H1 (cell line): ENCODE measurements at regions not wholly inside any gene's neighbourhood (a gene's known extent, or its start where the extent isn't known, plus 50 kb on each side); places are given as distances from the start of the nearest gene placed in this dataset.

Source experiments
- CTCF ChIA-PET: fragments of 300-600 bp; sonication (Branson Sonifier 250); formaldehyde crosslinking; loops from one replicate; lab custom pipeline; 2021; ENCODE audit not compliant: partially characterized antibody; lab: Charles Lee
- POLR2A ChIA-PET: fragments of 300-600 bp; sonication (Branson Sonifier 250); formaldehyde crosslinking; loops from one replicate; lab custom pipeline; 2021; ENCODE audit warnings: inconsistent platforms; ENCODE audit not compliant: partially characterized antibody; lab: Charles Lee
- DNase-seq, 2 experiments: peaks; one replicate each; pipeline versions ENCODE4 v3.0.0 to v3.0.0-alpha.2; 2010 to 2022; ENCODE audit warnings: low spot score in 2 of 2, low read depth in 1 of 2, mixed read lengths in 1 of 2
- FAIRE-seq: peaks from 2 replicates; lab custom pipeline; 2011; peaks lifted over from hg19 to GRCh38; lab: Jason Lieb, UNC
- H2AFZ ChIP-seq: 2 replicates; pipeline ENCODE4 v1.8.1; 2012; ENCODE audit warnings: low read length, inconsistent platforms
- H2AK5ac ChIP-seq: 2 replicates; pipeline ENCODE4 v1.6.1; 2013; ENCODE audit warnings: low read depth, low read length
- H2BK120ac ChIP-seq: replicated peaks from 2 replicates; pipeline ENCODE3; 2013; ENCODE audit warnings: low read depth, low read length, inconsistent platforms
- H2BK12ac ChIP-seq: 2 replicates; pipeline ENCODE4 v1.6.1; 2013; ENCODE audit warnings: low read depth, low read length
- H2BK15ac ChIP-seq: 2 replicates; pipeline ENCODE4 v1.6.1; 2013; ENCODE audit warnings: low read length
- H2BK20ac ChIP-seq: 2 replicates; pipeline ENCODE4 v1.6.1; 2013; ENCODE audit warnings: low read length
- H2BK5ac ChIP-seq: 2 replicates; pipeline ENCODE4 v1.6.1; 2013; ENCODE audit warnings: low read depth, low read length
- H3K14ac ChIP-seq: 2 replicates; pipeline ENCODE4 v1.6.1; 2013; ENCODE audit warnings: inconsistent platforms; ENCODE audit not compliant: insufficient read length
- H3K18ac ChIP-seq: 2 replicates; pipeline ENCODE4 v1.6.1; 2013; ENCODE audit warnings: low read length; ENCODE audit errors: extremely low read depth
- H3K23ac ChIP-seq: 2 replicates; pipeline ENCODE4 v1.6.1; 2013; ENCODE audit warnings: inconsistent platforms; ENCODE audit not compliant: insufficient read length
- H3K23me2 ChIP-seq: 2 replicates; pipeline ENCODE4 v1.6.1; 2013; ENCODE audit warnings: low read depth, low read length
- H3K27ac ChIP-seq: 2 replicates; pipeline ENCODE4 v1.6.1; 2011; ENCODE audit warnings: low read depth, low read length, inconsistent platforms
- H3K27me3 ChIP-seq, 4 experiments: replicated peaks in 1 of 4; 1 replicate in 1 of 4; 2 replicates in 3 of 4; pipeline versions ENCODE4 v1.6.1 to v1.8.1; 2011 to 2013; ENCODE audit warnings: low read length in 3 of 4, mild to moderate bottlenecking in 3 of 4, inconsistent platforms in 2 of 4, mixed read lengths in 2 of 4, moderate library complexity in 1 of 4; ENCODE audit not compliant: control insufficient read depth in 3 of 4, insufficient read depth in 3 of 4; ENCODE audit errors: extremely low read depth in 1 of 4
- H3K36me3 ChIP-seq, 4 experiments: 2 replicates each; pipeline versions ENCODE4 v1.6.1 to v1.8.1; 2011 to 2013; ENCODE audit warnings: mild to moderate bottlenecking in 4 of 4, low read length in 3 of 4, moderate library complexity in 2 of 4, control low read depth in 1 of 4, inconsistent platforms in 1 of 4; ENCODE audit not compliant: insufficient read depth in 4 of 4, control insufficient read depth in 2 of 4
- H3K4ac ChIP-seq: replicated peaks from 2 replicates; pipeline ENCODE3; 2013; ENCODE audit warnings: low read length, low read depth, mixed read lengths, inconsistent platforms; ENCODE audit not compliant: insufficient read length
- H3K4me1 ChIP-seq, 4 experiments: replicated peaks in 1 of 4; 1 replicate in 1 of 4; 2 replicates in 3 of 4; pipeline versions ENCODE4 v1.6.1 to v1.8.1; 2011 to 2013; ENCODE audit warnings: low read length in 3 of 4, inconsistent platforms in 2 of 4, mixed read lengths in 1 of 4; ENCODE audit not compliant: insufficient read depth in 4 of 4, control insufficient read depth in 3 of 4
- H3K4me2 ChIP-seq, 2 experiments: 2 replicates each; pipeline versions ENCODE4 v1.6.1 to v1.8.1; 2011 to 2013; ENCODE audit warnings: low read depth in 2 of 2, low read length in 2 of 2, control low read depth in 1 of 2, inconsistent platforms in 1 of 2, mild to moderate bottlenecking in 1 of 2; ENCODE audit not compliant: insufficient read depth in 1 of 2
- H3K4me3 ChIP-seq, 4 experiments: fragments of 200-600, 300-600 bp in 1 of 4; sonication (generic), shearing (Covaris generic), sonication (Bioruptor Twin) in 1 of 4; 2 replicates each; pipeline versions ENCODE4 v1.5.1 to v1.8.1; 2011 to 2016; ENCODE audit warnings: low read length in 4 of 4, low read depth in 3 of 4, control low read depth in 2 of 4, inconsistent platforms in 2 of 4, mild to moderate bottlenecking in 2 of 4, mixed read lengths in 1 of 4, moderate library complexity in 1 of 4; ENCODE audit not compliant: insufficient read depth in 2 of 4; ENCODE audit errors: extremely low read depth in 1 of 4
- H3K56ac ChIP-seq: replicated peaks from 2 replicates; pipeline ENCODE3; 2013; ENCODE audit warnings: low read depth, mild to moderate bottlenecking, mixed read lengths, low read length, inconsistent platforms; ENCODE audit not compliant: insufficient read length
- H3K79me1 ChIP-seq: 2 replicates; pipeline ENCODE4 v1.6.1; 2013; ENCODE audit warnings: low read depth, low read length, control low read depth
- H3K79me2 ChIP-seq, 2 experiments: 2 replicates each; pipeline versions ENCODE4 v1.6.1 to v1.8.1; 2012 to 2013; ENCODE audit warnings: low read length in 2 of 2, mild to moderate bottlenecking in 2 of 2, inconsistent platforms in 1 of 2; ENCODE audit not compliant: insufficient read depth in 2 of 2, control insufficient read depth in 1 of 2
- H3K9ac ChIP-seq, 4 experiments: replicated peaks in 1 of 4; 1 replicate in 1 of 4; 2 replicates in 3 of 4; pipeline versions ENCODE4 v1.6.1 to v1.8.1; 2011 to 2013; ENCODE audit warnings: low read depth in 3 of 4, low read length in 3 of 4, control low read depth in 2 of 4, mild to moderate bottlenecking in 2 of 4, moderate library complexity in 2 of 4, inconsistent platforms in 1 of 4; ENCODE audit errors: extremely low read depth in 1 of 4
- H3K9me3 ChIP-seq, 2 experiments: 2 replicates each; pipeline versions ENCODE4 v1.6.1 to v1.8.1; 2012 to 2013; ENCODE audit warnings: mild to moderate bottlenecking in 2 of 2, moderate library complexity in 2 of 2, control low read depth in 1 of 2, inconsistent platforms in 1 of 2, low read depth in 1 of 2, low read length in 1 of 2, mixed read lengths in 1 of 2; ENCODE audit not compliant: insufficient read depth in 2 of 2
- H4K20me1 ChIP-seq, 2 experiments: replicated peaks in 1 of 2; 2 replicates each; pipeline versions ENCODE3 to v1.8.1; 2011 to 2013; ENCODE audit warnings: inconsistent platforms in 2 of 2, low read length in 2 of 2, mild to moderate bottlenecking in 1 of 2; ENCODE audit not compliant: insufficient read depth in 2 of 2, control insufficient read depth in 1 of 2
- H4K5ac ChIP-seq: 2 replicates; pipeline ENCODE4 v1.6.1; 2013; ENCODE audit warnings: low read length, low read depth, mixed read lengths, inconsistent platforms; ENCODE audit not compliant: insufficient read length
- H4K8ac ChIP-seq: 2 replicates; pipeline ENCODE4 v1.8.0; 2013; ENCODE audit warnings: mild to moderate bottlenecking, moderate library complexity, low read length, inconsistent platforms; ENCODE audit not compliant: insufficient read depth; ENCODE audit errors: extremely low read depth
- H4K91ac ChIP-seq: replicated peaks from 2 replicates; pipeline ENCODE3; 2013; ENCODE audit warnings: low read length, mixed read lengths, inconsistent platforms; ENCODE audit not compliant: insufficient read length
- ASH2L ChIP-seq: fragments of 200-600, 300-600 bp; sonication (generic); IDR thresholded peaks from one replicate; pipeline ENCODE4 v1.7.1; 2017; ENCODE audit warnings: low read length
- ATF2 ChIP-seq: IDR thresholded peaks from 2 replicates; pipeline ENCODE4 v1.6.1; 2012; ENCODE audit warnings: low read length, inconsistent platforms
- GABPA ChIP-seq: IDR thresholded peaks from 2 replicates; pipeline ENCODE4 v1.6.1; 2011; ENCODE audit warnings: mild to moderate bottlenecking, low read length, moderate library complexity, borderline replicate concordance; ENCODE audit not compliant: insufficient read depth
- HDAC2 ChIP-seq, 2 experiments: fragments of 300-600 bp in 1 of 2; sonication (generic) in 1 of 2; IDR thresholded peaks; 2 replicates each; pipeline ENCODE4 v1.6.1; 2011 to 2012; ENCODE audit warnings: low read depth in 2 of 2, low read length in 2 of 2, mild to moderate bottlenecking in 2 of 2, moderate library complexity in 2 of 2, borderline replicate concordance in 1 of 2, inconsistent platforms in 1 of 2
- KDM5A ChIP-seq: fragments of 200-600 bp; IDR thresholded peaks from 2 replicates; pipeline ENCODE4 v1.7.1; 2012; ENCODE audit warnings: mild to moderate bottlenecking, low read length, inconsistent platforms, mixed read lengths
- POLR2AphosphoS5 ChIP-seq: IDR thresholded peaks from 2 replicates; pipeline ENCODE4 v1.6.1; 2011; ENCODE audit warnings: low read depth, low read length
- SP2 ChIP-seq: IDR thresholded peaks from 2 replicates; pipeline ENCODE4 v1.6.1; 2012; ENCODE audit warnings: mild to moderate bottlenecking, low read length, inconsistent platforms
- USF2 ChIP-seq: IDR thresholded peaks from 2 replicates; pipeline ENCODE4 v1.6.1; 2011; ENCODE audit warnings: low read length, improper control_type of control experiment
- WGBS, 2 experiments: shearing (Covaris generic) in 1 of 2; methylation state at CpG; one replicate each; pipeline versions ENCODE4 v1.1.6 to v1.1.7; 2013 to 2015; ENCODE audit warnings: low lambda C conversion rate in 2 of 2, mixed read lengths in 2 of 2, inconsistent platforms in 1 of 2, low coverage in 1 of 2, missing lambda C conversion rate in 1 of 2; ENCODE audit not compliant: insufficient replicate concordance in 2 of 2, insufficient coverage in 1 of 2, insufficient read length in 1 of 2; ENCODE audit errors: extremely low coverage in 1 of 2, missing lambda C conversion rate in 1 of 2; 5-methylcytosine and 5-hydroxymethylcytosine counted together

- no peak overlapping the region for H2BK5ac ChIP-seq
- H4K20me1 ChIP-seq, result no peaks in the 10 kb centered on the region
- no peak overlapping the region for H3K23ac ChIP-seq
- no peak overlapping the region for H3K4me3 ChIP-seq
- H3K27ac ChIP-seq, result no peak overlapping the region
- TF ChIP-seq USF2 (no peak), GABPA (no peak), ASH2L (no peak), HDAC2 (IDR thresholded peaks at IDR 0.05; ENCODE audit: borderline replicate concordance in 1 of 2, low read depth in 2 of 2, low read length in 2 of 2) (no peak), ATF2 (no peak), KDM5A (no peak), POLR2AphosphoS5 (no peak), SP2 (no peak)
- H2AK5ac ChIP-seq, result no peak overlapping the region
- H2BK12ac ChIP-seq, result no peak overlapping the region
- H3K14ac ChIP-seq, result no peak overlapping the region
- no peak overlapping the region for H4K8ac ChIP-seq
- no peak overlapping the region for H2BK15ac ChIP-seq
- H4K5ac ChIP-seq, result no peak overlapping the region
- no peak overlapping the region for H2BK120ac ChIP-seq
- no peak overlapping the region for H2BK20ac ChIP-seq
- no peak overlapping the region for H3K4me2 ChIP-seq
- H3K36me3 ChIP-seq, result no peaks in the 10 kb centered on the region
- H3K4me1 ChIP-seq, result no peaks in the 10 kb centered on the region
- CTCF ChIA-PET, result no interaction called here
- H3K9ac ChIP-seq, result no peak overlapping the region
- no peaks in the 10 kb centered on the region for H3K23me2 ChIP-seq
- no peak overlapping the region for H2AFZ ChIP-seq
- no peaks in the 10 kb centered on the region for H3K9me3 ChIP-seq
- FAIRE-seq (no peak), DNase-seq (no peak)
- no peak overlapping the region for H3K56ac ChIP-seq
- no peak overlapping the region for H4K91ac ChIP-seq
- no peaks in the 10 kb centered on the region for H3K79me2 ChIP-seq
- 100% methylated on average over 1 of the region's 1 CpG; no CpG with 5 or more reads in 1 of the 2 experiments for WGBS, 2 experiments
- no peak overlapping the region for H3K4ac ChIP-seq
- H3K18ac ChIP-seq, result no peak overlapping the region
- no peaks in the 10 kb centered on the region for H3K27me3 ChIP-seq
- POLR2A ChIA-PET, result no interaction called here
- no peaks in the 10 kb centered on the region for H3K79me1 ChIP-seq
These were observed 115.1 kb upstream of the SLC13A1 start for GRCh38 chr7:123314886-123315285.
